ENCODE measurements at regions not wholly inside any gene's neighbourhood (a gene's known extent, or its start where the extent isn't known, plus 50 kb on each side); places are given as distances from the start of the nearest gene placed in this dataset.

DNA sequence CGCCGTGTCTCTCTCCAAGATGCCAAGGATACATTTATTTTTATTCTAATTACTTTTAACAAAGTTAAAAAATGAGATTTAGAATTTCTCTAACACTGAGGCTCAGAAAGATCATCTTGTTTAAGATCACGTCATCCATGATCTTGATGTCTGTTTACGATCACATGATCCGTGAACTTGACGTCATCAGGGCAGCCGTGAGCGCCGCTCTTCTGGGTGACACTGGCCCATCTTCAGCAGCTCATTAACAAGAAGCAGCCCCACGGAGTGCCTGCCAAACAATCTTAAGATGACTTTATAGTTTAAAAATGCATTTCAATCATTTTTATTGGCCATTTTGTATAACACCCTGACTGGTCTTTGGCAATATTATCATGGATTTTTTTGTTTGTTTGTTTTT lies 291.1 kb upstream of the PRKCQ start:
- H3K4me1 ChIP-seq = no peaks in the 10 kb centered on the region
- no peak overlapping the region for H3K4me3 ChIP-seq
- 65 to 71% methylated on average over 4 to 10 of the region's 10 CpGs for WGBS, 2 donors (ENCODE audit: low coverage in 1 of 2)
- no peak overlapping the region for H3K27ac ChIP-seq
- no peak for DNase-seq
- H3K36me3 ChIP-seq = no peaks in the 10 kb centered on the region
- no peaks in the 10 kb centered on the region for H3K27me3 ChIP-seq
- in situ Hi-C loops (cut with MboI; ENCODE audit: low pct_ligation_motif_present in 1 of 4, low pct_unique_long_range_greater_than_20kb in 1 of 4, low sequenced_read_pairs in 3 of 4) (no loop called here), intact Hi-C loops (cut with DNase I; ENCODE audit: low total_unique reads) (no loop called here)
- TF ChIP-seq EP300 (IDR thresholded peaks at IDR 0.05; ENCODE audit: low read depth) = no peak
- no peak for TF ChIP-seq POLR2A (IDR thresholded peaks at IDR 0.05)
- TF ChIP-seq, protein P1, sequence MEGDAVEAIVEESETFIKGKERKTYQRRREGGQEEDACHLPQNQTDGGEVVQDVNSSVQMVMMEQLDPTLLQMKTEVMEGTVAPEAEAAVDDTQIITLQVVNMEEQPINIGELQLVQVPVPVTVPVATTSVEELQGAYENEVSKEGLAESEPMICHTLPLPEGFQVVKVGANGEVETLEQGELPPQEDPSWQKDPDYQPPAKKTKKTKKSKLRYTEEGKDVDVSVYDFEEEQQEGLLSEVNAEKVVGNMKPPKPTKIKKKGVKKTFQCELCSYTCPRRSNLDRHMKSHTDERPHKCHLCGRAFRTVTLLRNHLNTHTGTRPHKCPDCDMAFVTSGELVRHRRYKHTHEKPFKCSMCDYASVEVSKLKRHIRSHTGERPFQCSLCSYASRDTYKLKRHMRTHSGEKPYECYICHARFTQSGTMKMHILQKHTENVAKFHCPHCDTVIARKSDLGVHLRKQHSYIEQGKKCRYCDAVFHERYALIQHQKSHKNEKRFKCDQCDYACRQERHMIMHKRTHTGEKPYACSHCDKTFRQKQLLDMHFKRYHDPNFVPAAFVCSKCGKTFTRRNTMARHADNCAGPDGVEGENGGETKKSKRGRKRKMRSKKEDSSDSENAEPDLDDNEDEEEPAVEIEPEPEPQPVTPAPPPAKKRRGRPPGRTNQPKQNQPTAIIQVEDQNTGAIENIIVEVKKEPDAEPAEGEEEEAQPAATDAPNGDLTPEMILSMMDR (IDR thresholded peaks at IDR 0.05) = no peak
- no peak for TF ChIP-seq POLR2AphosphoS5 (IDR thresholded peaks at IDR 0.05)
- H3K9me3 ChIP-seq = no peaks in the 10 kb centered on the region

DNA sequence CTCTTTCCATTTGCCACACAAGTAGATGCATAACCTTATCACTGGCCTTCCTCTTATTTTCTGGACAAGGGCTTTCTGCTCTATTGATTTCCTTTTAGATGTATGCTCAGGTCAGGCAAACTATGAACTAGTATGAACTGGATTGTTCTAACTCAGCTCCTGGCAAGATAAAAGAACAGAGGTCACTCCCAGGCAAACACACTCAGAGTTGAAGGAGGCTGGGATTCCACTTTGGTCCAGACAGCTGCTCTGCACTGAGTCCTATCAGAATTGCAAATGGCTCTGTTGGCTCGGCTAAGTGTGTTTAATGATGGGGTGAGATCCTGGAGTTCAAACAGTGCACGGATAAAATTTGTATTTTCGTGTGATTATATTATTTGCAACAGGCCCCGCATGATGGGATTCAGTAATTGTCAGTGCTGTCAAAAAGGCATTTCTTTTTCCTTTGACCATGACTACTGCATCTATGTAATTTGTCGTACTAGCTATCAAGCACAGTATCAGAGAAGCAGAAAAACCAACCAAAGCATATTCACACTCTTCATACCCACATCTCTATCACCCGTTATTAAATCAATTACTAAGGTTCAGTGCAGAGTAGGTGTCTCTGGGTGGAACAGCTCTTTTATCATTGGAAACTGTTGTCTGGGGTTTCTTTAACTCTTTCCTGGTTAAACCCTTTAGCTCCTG lies 288.1 kb upstream of the PRKCQ start:
- Histone ChIP-seq H3K4me3 (no peak overlapping the region), H3K27ac (no peak overlapping the region), H3K9me3 (no peaks in the 10 kb centered on the region), H3K36me3 (no peaks in the 10 kb centered on the region), H3K4me1 (no peaks in the 10 kb centered on the region), H3K27me3 (no peaks in the 10 kb centered on the region)
- intact Hi-C loops (cut with DNase I; ENCODE audit: low total_unique reads) (no loop called here), in situ Hi-C loops (cut with MboI; ENCODE audit: low pct_ligation_motif_present in 1 of 4, low pct_unique_long_range_greater_than_20kb in 1 of 4, low sequenced_read_pairs in 3 of 4) (no loop called here)
- TF ChIP-seq POLR2AphosphoS5 (IDR thresholded peaks at IDR 0.05) (no peak), EP300 (IDR thresholded peaks at IDR 0.05; ENCODE audit: low read depth) (no peak), POLR2A (IDR thresholded peaks at IDR 0.05) (no peak)
- TF ChIP-seq, protein P1 (IDR thresholded peaks at IDR 0.05) = no peak
- DNase-seq = no peak
- WGBS, 2 donors (ENCODE audit: low coverage in 1 of 2) = 63 to 68% methylated on average over 4 to 6 of the region's 6 CpGs

DNA sequence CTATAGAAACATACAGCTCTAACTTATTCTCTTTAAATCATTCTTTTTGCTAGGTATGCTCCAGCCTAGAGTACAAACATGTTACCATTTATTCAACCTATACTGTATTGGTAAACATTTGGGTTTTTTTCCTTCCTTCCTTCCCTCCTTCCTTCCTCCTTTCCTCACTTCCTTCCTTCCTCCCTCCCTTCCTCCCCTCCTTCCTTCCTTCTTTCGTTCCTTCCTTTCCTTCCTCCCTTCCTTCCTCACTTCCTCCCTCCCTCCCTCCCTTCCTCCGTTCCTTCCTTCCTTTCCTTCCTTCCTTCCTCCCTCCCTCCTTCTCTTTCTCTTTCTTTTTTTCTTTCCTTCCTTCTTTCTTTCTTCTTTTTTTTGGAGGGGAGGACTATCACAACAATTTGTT lies 286.7 kb upstream of the PRKCQ start:
- TF ChIP-seq POLR2AphosphoS5 (IDR thresholded peaks at IDR 0.05) = no peak
- TF ChIP-seq, protein P1 (IDR thresholded peaks at IDR 0.05) = no peak
- no peak for TF ChIP-seq EP300 (IDR thresholded peaks at IDR 0.05; ENCODE audit: low read depth)
- no peak for TF ChIP-seq POLR2A (IDR thresholded peaks at IDR 0.05)
- intact Hi-C loops (cut with DNase I; ENCODE audit: low total_unique reads) (no loop called here), in situ Hi-C loops (cut with MboI; ENCODE audit: low pct_ligation_motif_present in 1 of 4, low pct_unique_long_range_greater_than_20kb in 1 of 4, low sequenced_read_pairs in 3 of 4) (no loop called here)
- DNase-seq = no peak
- no peaks in the 10 kb centered on the region for H3K27me3 ChIP-seq
- no peaks in the 10 kb centered on the region for H3K36me3 ChIP-seq
- H3K9me3 ChIP-seq = no peaks in the 10 kb centered on the region
- H3K4me3 ChIP-seq = no peak overlapping the region
- WGBS, 2 donors (ENCODE audit: low coverage in 1 of 2) = 77 to 81% methylated on average over 2 of the region's 2 CpGs
- H3K27ac ChIP-seq = no peak overlapping the region
- no peaks in the 10 kb centered on the region for H3K4me1 ChIP-seq

GRCh38 chr10:6864142-6864541 lies 284.1 kb upstream of the PRKCQ start:
- Histone ChIP-seq H3K27me3 (no peaks in the 10 kb centered on the region), H3K27ac (no peak overlapping the region), H3K4me1 (no peaks in the 10 kb centered on the region), H3K4me3 (no peak overlapping the region), H3K9me3 (no peaks in the 10 kb centered on the region), H3K36me3 (no peaks in the 10 kb centered on the region)
- intact Hi-C loops (cut with DNase I; ENCODE audit: low total_unique reads) = no loop called here
- DNase-seq = no peak
- WGBS, 2 donors (ENCODE audit: low coverage in 1 of 2) = 93 to 94% methylated on average over 5 to 6 of the region's 6 CpGs
- no peak for TF ChIP-seq POLR2A (IDR thresholded peaks at IDR 0.05)
- no peak for TF ChIP-seq EP300 (IDR thresholded peaks at IDR 0.05; ENCODE audit: low read depth)
- TF ChIP-seq, protein P1 (IDR thresholded peaks at IDR 0.05) = no peak
- in situ Hi-C loops (cut with MboI; ENCODE audit: low pct_ligation_motif_present in 1 of 4, low pct_unique_long_range_greater_than_20kb in 1 of 4, low sequenced_read_pairs in 3 of 4) = no loop called here

Measured in transverse colon (tissue), 4 donors.